ENCODE measurements at regions not wholly inside any gene's neighbourhood (a gene's known extent, or its start where the extent isn't known, plus 50 kb on each side); places are given as distances from the start of the nearest gene placed in this dataset.

- no peak for TF ChIP-seq CTCF (IDR thresholded peaks at IDR 0.05; ENCODE audit: poor library complexity, severe bottlenecking)
- TF ChIP-seq EZH2 (IDR thresholded peaks at IDR 0.05; ENCODE audit: borderline replicate concordance, insufficient read depth, low read length, poor library complexity, severe bottlenecking): no peak
- TF ChIP-seq POLR2AphosphoS5 (IDR thresholded peaks at IDR 0.05): no peak
- TF ChIP-seq RAD21 (conservative IDR thresholded peaks at IDR 0.05): no peak
- TF ChIP-seq MXI1 (conservative IDR thresholded peaks at IDR 0.05; ENCODE audit: poor library complexity, severe bottlenecking): no peak
- no peak for TF ChIP-seq SMC3 (conservative IDR thresholded peaks at IDR 0.05; ENCODE audit: poor library complexity)
Observed at GRCh38 chr1:79155991-79156390, 149.5 kb upstream of the ADGRL4 start.

Data from neural cell (in vitro differentiated cells).